RWPE2 (cell line): ENCODE measurements at regions not wholly inside any gene's neighbourhood (a gene's known extent, or its start where the extent isn't known, plus 50 kb on each side); places are given as distances from the start of the nearest gene placed in this dataset.

Experiments used
- ATAC-seq: fragments of 200-7000 bp; cut with Tn5 transposase; 3 replicates; pipeline ENCODE4 v1.9.1; 2021; ENCODE audit warnings: low read depth
- DNase-seq: peaks from one replicate; pipeline ENCODE4 v3.0.0-alpha.2; 2020; ENCODE audit warnings: low spot score
- H3K27ac ChIP-seq: fragments of 450-650 bp; 2 replicates; pipeline ENCODE4 v1.5.1; 2017; ENCODE audit warnings: mild to moderate bottlenecking; ENCODE audit not compliant: poor library complexity, severe bottlenecking
- H3K27me3 ChIP-seq: fragments of 250-450 bp; sonication (Bioruptor Pico); 2 replicates; pipeline ENCODE4 v1.5.1; 2021; ENCODE audit warnings: mild to moderate bottlenecking, moderate library complexity; ENCODE audit not compliant: insufficient read depth, poor library complexity, severe bottlenecking
- H3K36me3 ChIP-seq: fragments of 250-450 bp; sonication (Bioruptor Pico); 2 replicates; pipeline ENCODE4 v1.5.1; 2020; ENCODE audit warnings: low read depth, mild to moderate bottlenecking, moderate library complexity
- H3K4me1 ChIP-seq: fragments of 250-450 bp; sonication (Bioruptor Pico); 2 replicates; pipeline ENCODE4 v1.5.1; 2021; ENCODE audit warnings: mild to moderate bottlenecking, moderate library complexity; ENCODE audit not compliant: insufficient read depth, poor library complexity, severe bottlenecking
- H3K4me3 ChIP-seq: fragments of 250-450 bp; sonication (Bioruptor Pico); 2 replicates; pipeline ENCODE4 v1.5.1; 2021; ENCODE audit warnings: mild to moderate bottlenecking, moderate library complexity; ENCODE audit not compliant: severe bottlenecking
- H3K9me3 ChIP-seq: fragments of 250-450 bp; sonication (Bioruptor Pico); 2 replicates; pipeline ENCODE4 v1.5.1; 2021; ENCODE audit warnings: mild to moderate bottlenecking, moderate library complexity; ENCODE audit not compliant: severe bottlenecking
- TF ChIP-seq, protein P1 (sequence below): fragments of 450-650 bp; IDR thresholded peaks from one replicate; pipeline ENCODE4 v1.5.1; 2017; ENCODE audit warnings: mild to moderate bottlenecking, moderate library complexity; ENCODE audit not compliant: poor library complexity, severe bottlenecking

DNA sequence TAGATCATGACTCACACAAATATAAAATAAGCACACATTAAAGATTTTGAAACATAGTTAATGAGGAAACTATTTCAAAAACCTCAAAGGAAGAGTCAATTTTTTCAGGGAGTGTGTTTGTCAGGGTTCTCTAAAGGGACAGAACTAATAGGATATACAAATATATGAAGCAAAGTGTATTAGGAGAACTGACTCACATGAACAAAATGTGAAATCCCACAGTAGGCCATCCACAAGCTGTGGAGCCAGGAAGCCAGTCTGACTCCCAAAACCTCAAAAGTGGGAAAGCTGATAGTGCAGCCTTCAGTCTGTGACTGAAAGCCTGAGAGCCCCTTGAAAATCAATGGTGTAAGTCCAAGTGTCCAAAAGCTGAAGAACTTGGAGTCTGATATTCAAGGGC, 898.0 kb upstream of the EYS start:
- H3K4me1 ChIP-seq: no peaks in the 10 kb centered on the region
- no peaks in the 10 kb centered on the region for H3K9me3 ChIP-seq
- H3K36me3 ChIP-seq: no peaks in the 10 kb centered on the region
- H3K27ac ChIP-seq: no peak overlapping the region
- TF ChIP-seq, protein P1, sequence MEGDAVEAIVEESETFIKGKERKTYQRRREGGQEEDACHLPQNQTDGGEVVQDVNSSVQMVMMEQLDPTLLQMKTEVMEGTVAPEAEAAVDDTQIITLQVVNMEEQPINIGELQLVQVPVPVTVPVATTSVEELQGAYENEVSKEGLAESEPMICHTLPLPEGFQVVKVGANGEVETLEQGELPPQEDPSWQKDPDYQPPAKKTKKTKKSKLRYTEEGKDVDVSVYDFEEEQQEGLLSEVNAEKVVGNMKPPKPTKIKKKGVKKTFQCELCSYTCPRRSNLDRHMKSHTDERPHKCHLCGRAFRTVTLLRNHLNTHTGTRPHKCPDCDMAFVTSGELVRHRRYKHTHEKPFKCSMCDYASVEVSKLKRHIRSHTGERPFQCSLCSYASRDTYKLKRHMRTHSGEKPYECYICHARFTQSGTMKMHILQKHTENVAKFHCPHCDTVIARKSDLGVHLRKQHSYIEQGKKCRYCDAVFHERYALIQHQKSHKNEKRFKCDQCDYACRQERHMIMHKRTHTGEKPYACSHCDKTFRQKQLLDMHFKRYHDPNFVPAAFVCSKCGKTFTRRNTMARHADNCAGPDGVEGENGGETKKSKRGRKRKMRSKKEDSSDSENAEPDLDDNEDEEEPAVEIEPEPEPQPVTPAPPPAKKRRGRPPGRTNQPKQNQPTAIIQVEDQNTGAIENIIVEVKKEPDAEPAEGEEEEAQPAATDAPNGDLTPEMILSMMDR: no peak
- ATAC-seq (no peak), DNase-seq (no peak)
- no peaks in the 10 kb centered on the region for H3K27me3 ChIP-seq
- H3K4me3 ChIP-seq: no peak overlapping the region

- H3K4me3 ChIP-seq: no peak overlapping the region
- no peaks in the 10 kb centered on the region for H3K9me3 ChIP-seq
- H3K36me3 ChIP-seq: no peaks in the 10 kb centered on the region
- ATAC-seq (peak; percentile 38; the same call in 1 of the 3 replicates), DNase-seq (no peak)
- no peaks in the 10 kb centered on the region for H3K27me3 ChIP-seq
- no peak overlapping the region for H3K27ac ChIP-seq
- TF ChIP-seq, protein P1: no peak
- H3K4me1 ChIP-seq: peaks cover 4% of the 10 kb centered on the region
Measured at GRCh38 chr6:66599541-66599940, 892.5 kb upstream of the EYS start.

DNA sequence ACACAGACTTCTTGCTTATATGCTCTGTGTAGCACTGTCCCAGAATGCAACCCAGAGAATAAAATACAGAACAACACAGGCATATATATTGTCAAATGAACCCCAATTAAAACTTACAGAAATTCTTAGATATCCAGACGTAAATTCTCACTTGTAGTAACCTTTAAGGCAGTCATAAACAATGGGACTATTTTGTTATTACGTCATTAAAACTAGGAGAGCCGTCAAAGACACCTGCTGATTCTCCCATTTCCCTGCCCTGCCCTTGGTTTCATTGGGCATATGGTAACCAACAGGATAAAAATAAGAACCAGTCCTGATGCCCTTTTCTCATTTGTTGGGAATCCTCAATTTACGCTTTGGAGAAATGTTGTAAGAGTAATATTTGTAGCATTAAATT, 871.3 kb upstream of the EYS start:
- Histone ChIP-seq H3K27me3 (no peaks in the 10 kb centered on the region), H3K36me3 (no peaks in the 10 kb centered on the region), H3K9me3 (no peaks in the 10 kb centered on the region), H3K4me3 (no peak overlapping the region), H3K4me1 (no peaks in the 10 kb centered on the region), H3K27ac (no peak overlapping the region)
- DNase-seq (no peak), ATAC-seq (no peak)
- TF ChIP-seq, protein P1: no peak

GRCh38 chr6:66568271-66568670, 861.2 kb upstream of the EYS start:
- H3K4me1 ChIP-seq: no peaks in the 10 kb centered on the region
- DNase-seq: no peak
- no peaks in the 10 kb centered on the region for H3K9me3 ChIP-seq
- no peaks in the 10 kb centered on the region for H3K36me3 ChIP-seq
- H3K27me3 ChIP-seq: no peaks in the 10 kb centered on the region
- H3K4me3 ChIP-seq: no peak overlapping the region
- no peak for ATAC-seq
- no peak overlapping the region for H3K27ac ChIP-seq
- TF ChIP-seq, protein P1: no peak

- H3K4me1 ChIP-seq: no peaks in the 10 kb centered on the region
- ATAC-seq: no peak
- no peak overlapping the region for H3K4me3 ChIP-seq
- no peak for DNase-seq
- H3K27ac ChIP-seq: no peak overlapping the region
- TF ChIP-seq, protein P1: no peak
- no peaks in the 10 kb centered on the region for H3K36me3 ChIP-seq
- no peaks in the 10 kb centered on the region for H3K9me3 ChIP-seq
- no peaks in the 10 kb centered on the region for H3K27me3 ChIP-seq
Measured at GRCh38 chr6:66561479-66561878, 854.5 kb upstream of the EYS start.
